ENCODE measurements at regions not wholly inside any gene's neighbourhood (a gene's known extent, or its start where the extent isn't known, plus 50 kb on each side); places are given as distances from the start of the nearest gene placed in this dataset.

DNA sequence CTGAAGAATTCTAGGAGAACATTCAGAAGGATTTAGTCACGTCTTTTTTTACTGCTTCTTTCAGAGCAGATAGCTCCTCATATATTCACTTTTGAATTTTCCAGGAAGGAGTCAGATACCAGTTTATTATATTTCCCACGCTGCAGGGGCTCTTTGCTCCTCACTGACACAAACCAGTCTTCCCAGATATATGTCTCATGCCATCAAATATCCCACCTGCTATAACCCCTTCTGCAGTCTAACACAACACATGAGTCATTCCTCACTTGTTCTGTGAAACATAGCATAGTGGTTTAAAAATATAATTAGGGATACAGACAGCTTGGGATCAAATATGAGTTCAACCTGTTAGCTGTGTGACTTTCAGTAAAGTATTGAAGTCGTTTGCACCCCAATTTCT is 251.7 kb upstream of the DPYD start:
- WGBS, 2 donors = 65 to 83% methylated on average over 3 of the region's 3 CpGs
- Histone ChIP-seq H3K4me1 (ENCODE audit: control insufficient read depth in 5 of 5, insufficient read depth in 5 of 5, low read length in 5 of 5) (no peaks in the 10 kb centered on the region), H3K27me3 (ENCODE audit: control insufficient read depth in 3 of 3, insufficient read depth in 3 of 3, low read length in 2 of 3) (no peaks in the 10 kb centered on the region), H3K9ac (ENCODE audit: insufficient read depth in 1 of 2, low read length in 2 of 2) (no peak overlapping the region), H3K36me3 (ENCODE audit: control insufficient read depth in 4 of 4, insufficient read depth in 4 of 4, low read length in 4 of 4) (no peaks in the 10 kb centered on the region), H3K9me3 (ENCODE audit: control insufficient read depth in 4 of 4, insufficient read depth in 3 of 4, low read length in 3 of 4) (no peaks in the 10 kb centered on the region), H3K27ac (ENCODE audit: low read depth in 1 of 2, low read length in 1 of 2) (no peak overlapping the region), H3K4me3 (no peak overlapping the region)
- ATAC-seq (ENCODE audit: insufficient read depth, low FRiP score) (no peak), DNase-seq (no peak)
- TF ChIP-seq, protein P1, sequence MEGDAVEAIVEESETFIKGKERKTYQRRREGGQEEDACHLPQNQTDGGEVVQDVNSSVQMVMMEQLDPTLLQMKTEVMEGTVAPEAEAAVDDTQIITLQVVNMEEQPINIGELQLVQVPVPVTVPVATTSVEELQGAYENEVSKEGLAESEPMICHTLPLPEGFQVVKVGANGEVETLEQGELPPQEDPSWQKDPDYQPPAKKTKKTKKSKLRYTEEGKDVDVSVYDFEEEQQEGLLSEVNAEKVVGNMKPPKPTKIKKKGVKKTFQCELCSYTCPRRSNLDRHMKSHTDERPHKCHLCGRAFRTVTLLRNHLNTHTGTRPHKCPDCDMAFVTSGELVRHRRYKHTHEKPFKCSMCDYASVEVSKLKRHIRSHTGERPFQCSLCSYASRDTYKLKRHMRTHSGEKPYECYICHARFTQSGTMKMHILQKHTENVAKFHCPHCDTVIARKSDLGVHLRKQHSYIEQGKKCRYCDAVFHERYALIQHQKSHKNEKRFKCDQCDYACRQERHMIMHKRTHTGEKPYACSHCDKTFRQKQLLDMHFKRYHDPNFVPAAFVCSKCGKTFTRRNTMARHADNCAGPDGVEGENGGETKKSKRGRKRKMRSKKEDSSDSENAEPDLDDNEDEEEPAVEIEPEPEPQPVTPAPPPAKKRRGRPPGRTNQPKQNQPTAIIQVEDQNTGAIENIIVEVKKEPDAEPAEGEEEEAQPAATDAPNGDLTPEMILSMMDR (IDR thresholded peaks at IDR 0.05; ENCODE audit: control extremely low read depth, extremely low read depth) = no peak

DNA sequence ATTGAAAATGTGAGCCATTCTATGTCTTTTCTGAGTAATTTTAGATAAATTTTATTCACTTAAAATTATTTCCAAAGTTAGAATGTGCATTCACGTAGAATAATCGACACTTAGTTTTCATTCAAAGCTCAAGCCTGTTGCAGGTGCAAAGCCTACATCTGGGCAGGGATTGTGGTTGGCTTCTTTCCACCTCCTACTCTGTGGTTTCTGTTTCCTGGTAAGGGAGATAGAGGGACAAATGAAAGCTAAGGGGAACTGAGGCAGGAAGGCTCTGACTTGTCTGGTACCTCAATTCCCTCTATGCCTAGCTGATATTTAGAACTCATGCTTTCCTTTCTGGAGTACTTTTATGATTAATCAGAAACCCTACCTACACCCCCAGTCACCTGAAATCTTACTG is 251.2 kb upstream of the DPYD start:
- Histone ChIP-seq H3K27ac (ENCODE audit: low read depth in 1 of 2, low read length in 1 of 2) (no peak overlapping the region), H3K4me1 (ENCODE audit: control insufficient read depth in 5 of 5, insufficient read depth in 5 of 5, low read length in 5 of 5) (no peaks in the 10 kb centered on the region), H3K4me3 (no peak overlapping the region), H3K36me3 (ENCODE audit: control insufficient read depth in 4 of 4, insufficient read depth in 4 of 4, low read length in 4 of 4) (no peaks in the 10 kb centered on the region), H3K9ac (ENCODE audit: insufficient read depth in 1 of 2, low read length in 2 of 2) (no peak overlapping the region), H3K9me3 (ENCODE audit: control insufficient read depth in 4 of 4, insufficient read depth in 3 of 4, low read length in 3 of 4) (no peaks in the 10 kb centered on the region), H3K27me3 (ENCODE audit: control insufficient read depth in 3 of 3, insufficient read depth in 3 of 3, low read length in 2 of 3) (no peaks in the 10 kb centered on the region)
- DNase-seq (no peak), ATAC-seq (ENCODE audit: insufficient read depth, low FRiP score) (no peak)
- TF ChIP-seq, protein P1 (IDR thresholded peaks at IDR 0.05; ENCODE audit: control extremely low read depth, extremely low read depth) = no peak
- WGBS, 2 donors = 26 to 60% methylated on average over 2 of the region's 2 CpGs

DNA sequence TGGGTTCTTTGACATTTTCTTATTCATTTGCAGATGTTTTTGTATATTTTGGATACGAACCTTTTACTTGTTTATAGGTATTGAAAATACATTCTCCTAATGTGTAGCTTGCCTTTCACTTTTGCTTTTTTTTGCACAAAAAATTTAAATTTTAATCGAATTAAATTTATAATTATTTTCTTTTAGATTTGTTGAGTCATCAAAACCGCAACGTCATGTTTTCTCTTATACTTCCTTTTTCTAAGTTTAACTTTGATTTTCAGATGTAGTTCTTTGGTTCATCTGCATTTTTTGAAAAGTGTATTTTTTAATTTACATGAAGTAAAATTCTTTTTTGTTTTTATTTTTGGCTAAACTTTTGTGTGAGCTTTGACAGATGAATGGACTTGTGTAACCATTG is 243.7 kb upstream of the DPYD start:
- no peaks in the 10 kb centered on the region for H3K9me3 ChIP-seq (ENCODE audit: control insufficient read depth in 4 of 4, insufficient read depth in 3 of 4, low read length in 3 of 4)
- H3K36me3 ChIP-seq (ENCODE audit: control insufficient read depth in 4 of 4, insufficient read depth in 4 of 4, low read length in 4 of 4) = no peaks in the 10 kb centered on the region
- H3K27me3 ChIP-seq (ENCODE audit: control insufficient read depth in 3 of 3, insufficient read depth in 3 of 3, low read length in 2 of 3) = no peaks in the 10 kb centered on the region
- no peak for DNase-seq
- no peak overlapping the region for H3K9ac ChIP-seq (ENCODE audit: insufficient read depth in 1 of 2, low read length in 2 of 2)
- no peaks in the 10 kb centered on the region for H3K4me1 ChIP-seq (ENCODE audit: control insufficient read depth in 5 of 5, insufficient read depth in 5 of 5, low read length in 5 of 5)
- H3K4me3 ChIP-seq = no peak overlapping the region
- WGBS, 2 donors = 46 to 64% methylated on average over 4 of the region's 4 CpGs
- ATAC-seq (ENCODE audit: insufficient read depth, low FRiP score) = no peak
- no peak overlapping the region for H3K27ac ChIP-seq (ENCODE audit: low read depth in 1 of 2, low read length in 1 of 2)
- TF ChIP-seq, protein P1 (IDR thresholded peaks at IDR 0.05; ENCODE audit: control extremely low read depth, extremely low read depth) = no peak

DNA sequence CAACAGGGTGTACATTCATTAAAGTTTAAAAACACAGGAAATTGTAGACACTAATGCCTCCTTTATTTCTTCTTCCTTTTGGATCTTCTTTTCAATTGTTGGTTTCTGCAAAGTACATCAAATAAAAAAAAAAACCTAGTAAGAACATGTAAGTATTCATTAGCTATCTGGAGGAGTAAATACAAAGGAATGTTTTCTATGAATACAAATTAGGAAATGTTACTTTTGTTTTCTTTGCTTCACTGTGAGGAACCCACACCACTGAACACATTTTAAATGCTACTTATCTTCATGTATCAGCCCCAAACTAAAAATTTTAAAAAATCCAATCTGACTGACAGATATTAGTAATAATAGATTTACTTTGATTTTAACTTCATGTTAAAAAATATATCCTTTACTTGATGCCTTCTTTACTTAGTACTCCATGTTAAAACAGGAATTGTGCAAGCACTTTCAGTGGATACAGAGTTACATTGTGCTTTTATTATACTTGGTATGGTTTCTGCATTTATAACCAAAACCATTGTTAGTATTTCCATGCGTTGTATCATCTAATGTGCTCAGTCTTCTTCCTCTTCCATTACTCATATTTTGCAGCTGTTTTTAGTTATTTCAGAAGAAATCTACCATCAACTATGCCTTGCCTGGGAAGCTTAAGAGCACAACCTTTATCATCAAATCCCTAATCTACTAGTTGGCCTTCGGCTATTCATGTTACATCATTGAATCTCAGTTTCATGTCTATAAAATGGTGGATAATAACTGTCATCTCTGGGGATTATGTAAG is 236.9 kb upstream of the DPYD start:
- WGBS, 2 donors = 90 to 91% methylated on average over 2 of the region's 2 CpGs
- Histone ChIP-seq H3K4me1 (ENCODE audit: control insufficient read depth in 5 of 5, insufficient read depth in 5 of 5, low read length in 5 of 5) (no peaks in the 10 kb centered on the region), H3K9me3 (ENCODE audit: control insufficient read depth in 4 of 4, insufficient read depth in 3 of 4, low read length in 3 of 4) (peaks cover 0 to 2% (median 0%) of the 10 kb centered on the region in 4 donors), H3K36me3 (ENCODE audit: control insufficient read depth in 4 of 4, insufficient read depth in 4 of 4, low read length in 4 of 4) (no peaks in the 10 kb centered on the region), H3K27ac (ENCODE audit: low read depth in 1 of 2, low read length in 1 of 2) (no peak overlapping the region), H3K27me3 (ENCODE audit: control insufficient read depth in 3 of 3, insufficient read depth in 3 of 3, low read length in 2 of 3) (no peaks in the 10 kb centered on the region), H3K9ac (ENCODE audit: insufficient read depth in 1 of 2, low read length in 2 of 2) (no peak overlapping the region), H3K4me3 (no peak overlapping the region)
- TF ChIP-seq, protein P1 (IDR thresholded peaks at IDR 0.05; ENCODE audit: control extremely low read depth, extremely low read depth) = no peak
- ATAC-seq (ENCODE audit: insufficient read depth, low FRiP score) (no peak), DNase-seq (no peak)
